CD4-positive, alpha-beta T cell treated with Interleukin-10 for 1 hour (primary cell): ENCODE measurements at regions not wholly inside any gene's neighbourhood (a gene's known extent, or its start where the extent isn't known, plus 50 kb on each side); places are given as distances from the start of the nearest gene placed in this dataset.

Experiments used
- DNase-seq: peaks from one replicate; pipeline ENCODE4 v3.0.0-alpha.2; 2020

- no peak for DNase-seq
These were observed 124.9 kb upstream of the HDAC9 start for GRCh38 chr7:18370633-18371032.

GRCh38 chr7:18378989-18379605, 116.5 kb upstream of the HDAC9 start:
- DNase-seq: no peak

DNA sequence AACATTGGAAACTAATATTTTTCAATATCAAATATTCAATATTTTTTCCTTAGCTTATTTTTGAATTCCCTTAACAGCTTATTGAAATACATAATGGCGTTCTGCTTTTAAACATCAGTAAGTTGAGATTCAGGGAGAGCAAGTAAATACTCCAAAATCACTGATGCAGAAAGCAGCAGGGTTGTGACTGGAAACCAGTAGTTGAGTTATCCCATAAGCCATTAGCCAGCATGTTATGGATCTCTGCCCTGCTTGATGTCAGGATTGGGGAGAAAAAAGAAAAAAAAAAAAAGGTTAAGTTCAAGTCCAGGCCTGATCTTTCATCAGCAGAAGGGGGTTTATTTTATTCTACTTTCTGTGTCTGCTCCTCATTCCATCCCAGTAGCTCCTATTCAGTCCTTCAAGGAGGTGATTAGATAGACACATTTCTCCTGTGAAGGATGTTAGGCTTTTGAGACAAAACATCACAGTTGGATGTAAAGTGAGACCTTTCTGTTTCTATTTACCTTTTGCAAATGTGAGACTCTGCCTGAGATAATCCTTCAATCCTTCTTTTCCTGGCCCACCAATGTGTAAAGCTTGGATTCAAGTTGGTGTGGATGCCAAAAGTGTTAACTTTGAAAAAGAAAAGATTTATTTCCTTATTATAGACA, 110.9 kb upstream of the HDAC9 start:
- no peak for DNase-seq

DNA sequence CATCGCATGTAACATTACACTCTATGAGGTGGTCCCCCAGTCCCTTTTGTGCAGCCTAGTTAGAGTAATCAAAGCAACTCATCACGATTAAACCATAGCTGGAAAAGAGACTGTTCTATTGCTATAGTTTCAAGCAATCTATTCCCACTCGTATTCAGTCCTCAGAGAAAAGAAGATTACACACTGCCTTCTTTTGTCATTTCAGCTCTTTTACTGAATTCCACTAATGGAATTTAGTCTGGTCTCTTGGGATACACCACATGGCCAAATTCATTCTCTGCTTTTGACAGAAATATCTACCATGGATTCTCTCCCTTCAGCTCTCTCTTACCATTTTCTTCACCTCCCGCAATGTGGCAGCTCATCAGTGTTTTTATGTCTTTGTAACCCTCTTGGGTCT, 108.9 kb upstream of the HDAC9 start:
- no peak for DNase-seq

GRCh38 chr7:18387191-18387735, 108.3 kb upstream of the HDAC9 start:
- no peak for DNase-seq

DNA sequence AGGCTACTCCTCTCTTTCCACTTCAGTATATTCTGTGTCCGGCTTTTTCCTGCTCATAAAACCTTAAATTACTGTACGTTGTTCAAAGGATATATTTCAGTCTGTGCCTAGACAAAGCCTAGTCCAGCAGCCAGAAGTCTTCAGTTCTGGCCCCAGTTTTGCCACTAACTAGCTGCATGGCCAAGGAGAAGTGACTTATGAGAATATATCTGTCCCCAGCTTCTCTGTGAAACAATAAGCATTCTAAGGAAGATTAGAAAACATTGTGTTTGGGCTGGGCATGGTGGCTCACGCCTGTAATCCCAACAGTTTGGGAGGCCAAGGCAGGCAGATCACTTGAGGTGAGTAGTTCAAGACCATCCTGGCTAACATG, 105.0 kb upstream of the HDAC9 start:
- DNase-seq: no peak

GRCh38 chr7:18393465-18394118, 102.0 kb upstream of the HDAC9 start:
- DNase-seq: no peak

DNA sequence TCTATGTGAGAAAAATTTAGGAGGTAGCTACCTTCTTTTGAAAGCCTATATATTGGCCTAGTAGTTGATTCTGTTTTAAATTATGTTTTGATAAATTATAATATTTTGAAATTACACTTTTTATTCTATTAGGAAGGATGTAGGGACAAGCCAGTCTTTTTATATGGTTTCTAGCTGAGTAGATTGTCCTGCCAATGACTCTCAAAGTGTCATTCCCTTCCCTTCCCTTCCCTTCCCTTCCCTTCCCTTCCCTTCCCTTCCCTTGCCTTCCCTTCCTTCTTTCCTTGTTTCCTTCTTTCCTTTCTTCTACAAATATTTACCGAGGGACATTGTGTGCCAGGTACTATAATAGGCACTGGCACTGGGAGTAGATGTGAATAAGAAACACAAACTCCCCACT, 99.7 kb upstream of the HDAC9 start:
- no peak for DNase-seq

DNA sequence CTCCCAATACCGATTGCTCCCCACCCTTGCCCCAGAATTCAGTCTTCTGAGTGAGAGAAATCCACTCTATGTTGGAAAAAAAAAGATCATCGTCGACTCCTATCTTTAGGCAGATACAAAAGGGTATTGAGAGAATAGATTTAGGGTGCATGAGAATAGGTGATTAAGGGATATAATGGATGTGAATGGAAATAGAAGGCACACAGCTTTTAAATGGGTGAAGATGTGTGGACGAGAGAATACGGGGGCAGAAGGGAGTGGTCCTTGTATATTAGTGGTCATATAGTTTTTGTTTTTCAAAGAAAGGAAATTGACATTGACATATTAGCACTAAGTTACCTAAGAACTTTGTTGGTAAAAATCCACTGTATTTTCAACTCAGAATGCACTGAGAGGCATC, 98.6 kb upstream of the HDAC9 start:
- no peak for DNase-seq

DNA sequence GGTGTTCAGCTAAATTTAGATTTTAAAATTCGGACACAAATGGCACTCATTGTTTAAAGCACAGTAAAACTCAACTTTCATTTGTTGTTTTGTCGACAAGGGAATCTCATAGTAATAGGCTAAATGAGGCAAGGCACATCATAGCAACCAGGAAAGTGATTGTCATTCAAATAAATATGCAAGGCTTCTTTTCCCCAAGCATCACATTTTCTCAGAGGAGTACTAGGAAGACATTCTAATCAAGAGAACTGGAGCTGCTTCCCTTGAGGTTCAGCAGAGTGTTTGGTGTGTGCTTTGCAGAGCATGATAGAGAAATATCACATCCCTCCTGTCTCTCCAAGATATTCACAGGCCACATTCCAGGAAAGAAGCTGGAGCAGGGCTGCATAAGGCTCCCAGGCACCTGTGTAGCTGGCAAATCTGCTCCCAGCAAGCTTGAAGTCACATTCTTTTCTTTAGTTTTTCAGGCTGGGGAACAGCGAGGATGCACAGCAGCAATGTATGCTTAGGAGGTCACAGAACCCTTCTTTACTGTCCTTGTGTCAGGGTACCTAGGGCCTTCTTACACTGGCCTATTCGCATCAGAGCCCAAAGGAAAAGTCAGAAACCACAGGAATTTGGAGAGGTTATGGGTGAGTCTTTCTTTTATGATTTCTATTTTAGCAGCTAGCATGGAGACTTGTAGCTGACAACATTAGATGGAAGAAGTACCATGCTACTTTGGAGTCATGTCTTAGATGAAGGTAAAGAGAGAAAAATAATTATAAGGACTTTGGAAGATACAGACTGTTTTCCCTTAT, 95.9 kb upstream of the HDAC9 start:
- no peak for DNase-seq

- DNase-seq: no peak
These were observed 95.3 kb upstream of the HDAC9 start for GRCh38 chr7:18400275-18400674.

DNA sequence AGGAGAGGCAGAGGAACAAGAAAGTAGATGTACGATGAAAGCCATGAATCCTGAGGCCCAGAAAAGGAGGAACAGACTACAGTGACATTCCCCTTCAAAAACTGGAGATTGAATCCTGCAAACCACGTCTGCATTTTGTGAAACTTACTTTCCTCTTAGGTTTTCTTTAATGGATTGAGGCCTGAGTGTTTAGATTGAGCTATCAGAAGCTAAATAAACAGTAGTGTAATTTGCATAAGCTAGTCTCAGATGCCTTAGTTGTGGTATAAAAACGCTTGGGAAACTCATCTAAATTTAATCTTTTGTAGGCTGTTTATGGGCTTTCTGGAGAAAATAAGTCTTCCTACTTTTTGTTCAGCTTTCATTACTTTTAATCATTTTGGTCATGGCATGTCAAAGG, 94.8 kb upstream of the HDAC9 start:
- DNase-seq: no peak

- DNase-seq: no peak
These were observed 93.8 kb upstream of the HDAC9 start for GRCh38 chr7:18401757-18402156.

- DNase-seq: no peak
These were observed 92.9 kb upstream of the HDAC9 start for GRCh38 chr7:18402488-18403183.

DNA sequence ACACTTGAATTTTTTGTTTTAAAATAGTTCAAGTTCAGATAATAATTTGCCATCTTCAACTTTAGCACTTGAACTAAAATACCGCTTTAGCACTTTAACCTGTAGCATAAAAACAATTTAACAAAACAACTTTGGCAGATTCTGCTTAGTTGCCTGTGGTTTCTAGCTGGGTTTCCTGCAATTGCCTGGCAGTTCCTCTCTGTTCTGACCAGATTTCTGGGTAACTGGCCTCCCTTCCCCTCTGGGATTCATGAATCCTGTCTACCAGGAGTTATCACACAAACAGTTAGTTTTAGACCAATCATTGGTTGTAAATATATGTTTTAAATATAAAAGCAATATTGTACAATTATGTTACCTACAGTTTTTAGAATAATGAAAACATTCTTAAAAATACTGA, 89.8 kb upstream of the HDAC9 start:
- no peak for DNase-seq

DNA sequence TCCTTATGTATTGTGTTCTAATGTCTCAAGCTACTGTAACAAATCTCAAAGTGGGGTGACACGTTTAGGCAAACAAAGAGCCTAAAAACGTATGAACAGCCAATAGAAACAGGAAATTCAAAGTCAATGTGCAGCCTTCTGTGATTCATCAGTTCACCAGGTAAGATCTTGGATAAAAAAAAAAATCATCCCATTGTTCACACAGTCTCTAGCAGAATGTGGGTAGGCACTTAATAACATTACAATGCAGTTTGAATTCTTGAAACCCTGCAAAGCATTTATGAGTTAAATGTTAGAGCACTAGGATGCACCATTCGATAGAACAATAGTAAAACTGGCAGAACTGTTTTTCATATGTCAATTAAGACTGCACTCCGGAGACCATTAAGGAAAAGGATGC, 88.2 kb upstream of the HDAC9 start:
- no peak for DNase-seq

GRCh38 chr7:18408461-18408860, 87.1 kb upstream of the HDAC9 start:
- DNase-seq: no peak

GRCh38 chr7:18408868-18409267, 86.7 kb upstream of the HDAC9 start:
- no peak for DNase-seq

DNA sequence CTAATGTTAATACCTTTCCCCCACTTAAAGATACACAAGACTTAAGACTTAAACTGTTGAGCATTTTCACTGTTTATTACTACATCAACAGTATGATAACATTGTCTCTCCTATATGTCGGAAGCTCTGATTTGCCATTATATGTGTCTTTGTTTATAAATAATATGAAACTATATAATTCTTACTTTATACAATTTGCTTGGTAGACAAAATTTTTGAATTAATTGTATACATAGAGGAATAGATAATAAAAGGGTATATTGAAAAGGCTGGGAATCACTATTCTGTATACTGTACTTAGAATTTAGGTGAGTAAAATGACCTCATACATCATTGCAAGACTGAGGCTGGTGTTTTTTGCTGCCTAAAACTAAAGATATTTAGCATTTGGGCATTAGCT, 82.1 kb upstream of the HDAC9 start:
- no peak for DNase-seq

DNA sequence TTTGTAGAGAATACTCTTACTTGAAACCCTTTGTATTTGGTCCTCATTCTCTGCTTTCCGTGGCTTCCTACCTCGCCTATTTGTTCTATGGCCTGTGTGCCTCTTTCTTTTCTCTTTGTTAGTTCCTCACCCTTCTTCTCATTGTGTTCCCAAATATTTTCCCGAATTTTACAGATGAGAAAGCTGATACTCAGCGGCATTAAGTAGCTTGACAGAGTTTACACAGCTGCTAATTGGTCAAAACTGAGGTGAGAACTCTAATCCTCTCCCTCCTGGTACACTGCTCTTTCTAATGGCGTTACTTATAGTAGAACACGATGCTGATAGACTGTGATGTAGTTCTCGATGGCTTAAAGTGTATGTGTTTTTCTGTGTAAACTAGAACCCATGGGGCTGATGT, 80.7 kb upstream of the HDAC9 start:
- no peak for DNase-seq

DNA sequence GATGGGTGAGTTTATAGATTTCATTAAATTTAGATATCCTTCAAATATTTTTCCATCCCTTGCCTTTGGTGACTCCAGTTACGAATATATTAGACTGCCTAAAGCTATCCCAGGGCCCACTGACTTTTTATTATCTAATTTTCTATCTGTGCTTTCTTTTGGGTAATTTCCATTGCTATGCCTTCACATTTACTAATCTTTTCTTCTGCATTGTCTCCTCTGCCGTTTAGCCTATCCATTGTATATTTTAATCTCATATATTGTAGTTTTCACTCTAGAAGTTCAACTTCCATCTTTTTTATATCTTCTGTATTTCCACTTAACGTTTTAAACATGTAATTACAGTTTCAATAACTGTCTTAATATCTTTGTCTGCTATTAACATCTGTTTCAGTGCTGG, 78.6 kb upstream of the HDAC9 start:
- no peak for DNase-seq

DNA sequence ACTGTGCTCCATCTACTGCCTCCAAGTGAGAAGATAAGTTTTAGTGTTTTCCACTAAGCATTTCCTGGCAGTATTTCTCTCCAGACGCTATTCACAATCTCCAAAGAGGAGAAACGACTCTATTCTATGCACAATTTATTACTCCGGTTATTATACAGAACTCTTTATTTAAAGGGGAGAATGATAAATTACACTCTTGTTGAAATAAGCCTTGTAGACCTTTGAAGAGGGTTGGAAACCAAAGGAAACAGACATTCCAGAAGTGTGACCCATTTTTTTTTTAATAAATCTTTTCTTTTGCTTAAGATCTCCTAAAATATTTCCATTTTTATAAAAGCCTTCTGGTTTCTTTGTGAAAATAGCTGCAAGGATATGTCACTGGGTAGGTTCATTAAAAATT, 76.1 kb upstream of the HDAC9 start:
- no peak for DNase-seq

DNA sequence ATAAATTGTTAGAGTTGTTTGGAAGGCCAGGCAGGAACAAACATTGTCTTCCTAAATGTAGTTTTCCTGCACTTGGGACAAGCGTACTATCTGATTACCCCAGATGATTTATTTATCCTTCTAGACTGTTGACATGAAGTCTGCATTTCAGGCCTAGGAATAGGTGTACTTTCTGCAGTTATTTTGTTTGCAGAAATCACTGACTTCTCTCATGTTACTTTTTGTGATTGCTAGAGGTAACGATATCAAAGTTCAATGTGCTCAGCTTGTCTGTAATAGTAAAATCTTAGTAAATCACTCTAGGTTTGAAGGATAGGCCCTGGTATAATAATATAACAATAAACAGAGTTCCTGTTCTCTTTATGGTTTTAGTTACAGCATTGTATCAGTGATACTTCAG, 75.4 kb upstream of the HDAC9 start:
- no peak for DNase-seq
